OCI-LY7 (cell line): ENCODE measurements at regions not wholly inside any gene's neighbourhood (a gene's known extent, or its start where the extent isn't known, plus 50 kb on each side); places are given as distances from the start of the nearest gene placed in this dataset.

Experiments used
- EZH2phosphoT487 ChIP-seq: fragments of 200-600 bp; sonication (generic); IDR thresholded peaks from 2 replicates; pipeline ENCODE4 v1.6.1; 2018; ENCODE audit warnings: low read depth, borderline replicate concordance, mild to moderate bottlenecking, mixed run types, antibody characterized with exemption, low read length, moderate library complexity, mixed read lengths
- TF ChIP-seq, protein P1 (sequence below): fragments of 200-600 bp; sonication (generic); conservative IDR thresholded peaks from 2 replicates; pipeline ENCODE4 v1.5.1; 2014; ENCODE audit warnings: mild to moderate bottlenecking, antibody characterized with exemption, low read length, moderate library complexity, mixed read lengths

DNA sequence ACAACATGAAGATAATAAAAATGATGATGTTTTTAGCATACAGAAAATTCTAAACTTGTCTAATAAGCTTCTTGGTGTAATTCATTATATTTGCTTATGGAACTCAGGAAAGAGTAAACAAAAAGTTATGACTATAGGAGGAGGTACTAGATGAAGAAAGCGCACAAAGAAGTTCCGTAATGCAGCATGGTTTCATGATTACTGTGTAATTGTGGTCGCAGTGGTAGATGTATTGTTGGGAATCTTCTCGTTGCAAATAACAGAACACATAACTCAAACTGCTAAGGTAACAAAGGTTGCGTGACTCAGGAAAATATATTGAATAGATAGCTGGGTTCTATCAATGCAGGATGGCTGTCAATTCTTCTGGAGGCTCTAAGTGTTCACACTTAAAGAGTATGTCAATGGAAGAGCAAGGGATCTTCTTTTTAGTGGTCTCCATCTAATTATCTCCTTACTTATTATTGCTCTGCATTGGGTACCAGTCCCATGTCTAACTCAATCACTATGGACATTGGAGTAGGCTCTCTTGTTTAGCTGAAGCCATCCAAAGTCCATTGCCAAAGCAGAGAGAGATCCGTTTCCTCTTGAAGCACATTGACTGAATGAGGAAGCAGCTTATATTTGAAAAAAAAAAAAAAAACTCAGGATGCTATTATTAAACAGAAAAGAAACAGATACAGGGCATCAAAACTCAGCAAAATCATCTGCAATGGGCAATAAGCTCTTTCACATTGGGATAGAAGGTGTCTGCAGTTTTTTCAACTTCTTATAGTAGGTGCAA is 283.4 kb upstream of the ATP2B1 start:
- TF ChIP-seq, protein P1, sequence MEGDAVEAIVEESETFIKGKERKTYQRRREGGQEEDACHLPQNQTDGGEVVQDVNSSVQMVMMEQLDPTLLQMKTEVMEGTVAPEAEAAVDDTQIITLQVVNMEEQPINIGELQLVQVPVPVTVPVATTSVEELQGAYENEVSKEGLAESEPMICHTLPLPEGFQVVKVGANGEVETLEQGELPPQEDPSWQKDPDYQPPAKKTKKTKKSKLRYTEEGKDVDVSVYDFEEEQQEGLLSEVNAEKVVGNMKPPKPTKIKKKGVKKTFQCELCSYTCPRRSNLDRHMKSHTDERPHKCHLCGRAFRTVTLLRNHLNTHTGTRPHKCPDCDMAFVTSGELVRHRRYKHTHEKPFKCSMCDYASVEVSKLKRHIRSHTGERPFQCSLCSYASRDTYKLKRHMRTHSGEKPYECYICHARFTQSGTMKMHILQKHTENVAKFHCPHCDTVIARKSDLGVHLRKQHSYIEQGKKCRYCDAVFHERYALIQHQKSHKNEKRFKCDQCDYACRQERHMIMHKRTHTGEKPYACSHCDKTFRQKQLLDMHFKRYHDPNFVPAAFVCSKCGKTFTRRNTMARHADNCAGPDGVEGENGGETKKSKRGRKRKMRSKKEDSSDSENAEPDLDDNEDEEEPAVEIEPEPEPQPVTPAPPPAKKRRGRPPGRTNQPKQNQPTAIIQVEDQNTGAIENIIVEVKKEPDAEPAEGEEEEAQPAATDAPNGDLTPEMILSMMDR: no peak
- no peak for TF ChIP-seq EZH2phosphoT487
